H1 (cell line): ENCODE measurements at regions not wholly inside any gene's neighbourhood (a gene's known extent, or its start where the extent isn't known, plus 50 kb on each side); places are given as distances from the start of the nearest gene placed in this dataset.

ENCODE experiments used
- BCL11A ChIP-seq, 2 experiments: IDR thresholded peaks; one replicate each; pipeline ENCODE4 v1.6.1; 2011; ENCODE audit warnings: low read depth in 2 of 2, low read length in 2 of 2, mild to moderate bottlenecking in 2 of 2
- E2F6 ChIP-seq: IDR thresholded peaks from 2 replicates; pipeline ENCODE4 v1.6.1; 2012; ENCODE audit warnings: inconsistent platforms
- KDM5A ChIP-seq: fragments of 200-600 bp; IDR thresholded peaks from 2 replicates; pipeline ENCODE4 v1.7.1; 2012; ENCODE audit warnings: mild to moderate bottlenecking, low read length, inconsistent platforms, mixed read lengths
- YY1 ChIP-seq: IDR thresholded peaks from 2 replicates; pipeline ENCODE4 v1.6.1; 2011; ENCODE audit warnings: low read depth, mild to moderate bottlenecking, low read length

- TF ChIP-seq E2F6 (no peak), KDM5A (no peak), BCL11A (IDR thresholded peaks at IDR 0.05; ENCODE audit: low read depth in 2 of 2, low read length in 2 of 2) (no peak), YY1 (no peak)
Measured at GRCh38 chr3:101154401-101154800, 161.2 kb upstream of the ABI3BP start (continued).
